Mesothelial cell of epicardium (in vitro differentiated cells): ENCODE measurements at regions not wholly inside any gene's neighbourhood (a gene's known extent, or its start where the extent isn't known, plus 50 kb on each side); places are given as distances from the start of the nearest gene placed in this dataset.

Source experiments
- DNase-seq, 2 experiments: peaks; one replicate each; pipeline ENCODE4 v3.0.0; 2021; ENCODE audit warnings: low spot score in 2 of 2; ENCODE audit not compliant: unreplicated experiment in 2 of 2
- H3K27ac Mint-ChIP-seq: 2 replicates; pipeline ENCODE4 v1.8.0; 2021; ENCODE audit warnings: mixed read lengths
- H3K27me3 Mint-ChIP-seq: 2 replicates; pipeline ENCODE4 v1.8.0; 2021; ENCODE audit warnings: low read depth, mixed read lengths
- H3K36me3 Mint-ChIP-seq: 2 replicates; pipeline ENCODE4 v1.8.0; 2021; ENCODE audit warnings: mixed read lengths
- H3K4me1 Mint-ChIP-seq: 2 replicates; pipeline ENCODE4 v1.8.0; 2021; ENCODE audit warnings: mixed read lengths
- H3K4me3 Mint-ChIP-seq: 2 replicates; pipeline ENCODE4 v1.8.0; 2021; ENCODE audit warnings: mild to moderate bottlenecking, moderate library complexity, mixed read lengths
- H3K9me3 Mint-ChIP-seq: 2 replicates; pipeline ENCODE4 v1.8.0; 2021; ENCODE audit warnings: mixed read lengths
- CTCF ChIP-seq: fragments of 200-600 bp; sonication (generic); IDR thresholded peaks from one replicate; pipeline ENCODE4 v1.5.0; 2021; ENCODE audit warnings: antibody characterized with exemption; ENCODE audit not compliant: unreplicated experiment

DNA sequence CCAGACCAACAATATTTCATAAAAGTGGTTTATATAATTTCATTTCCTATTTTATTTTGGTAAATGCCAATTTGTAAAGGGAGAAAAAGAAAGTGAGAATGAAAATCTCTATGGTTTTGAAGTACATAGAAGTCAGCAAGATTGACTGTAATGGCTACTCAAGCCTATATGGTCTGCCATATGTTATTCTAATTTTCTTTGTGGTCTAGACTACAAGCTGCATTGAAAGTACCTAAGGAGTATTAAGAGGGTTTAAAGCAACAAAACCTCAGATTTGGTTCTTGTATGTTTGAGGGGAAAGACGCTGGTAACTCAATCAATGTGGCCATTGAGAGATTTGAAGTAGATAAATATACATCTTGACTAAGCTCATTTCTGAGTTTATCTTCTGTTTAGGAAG, 193.5 kb upstream of the EYA4 start:
- Mint-ChIP-seq H3K36me3 (no peaks in the 10 kb centered on the region), H3K27me3 (peaks cover 3% of the 10 kb centered on the region), H3K4me3 (no peak overlapping the region), H3K4me1 (no peaks in the 10 kb centered on the region), H3K9me3 (peaks cover 7% of the 10 kb centered on the region), H3K27ac (no peak overlapping the region)
- TF ChIP-seq CTCF = no peak
- no peak for DNase-seq

- no peaks in the 10 kb centered on the region for H3K36me3 Mint-ChIP-seq
- H3K4me3 Mint-ChIP-seq = no peak overlapping the region
- no peak for TF ChIP-seq CTCF
- peaks cover 5% of the 10 kb centered on the region for H3K27me3 Mint-ChIP-seq
- peaks cover 7% of the 10 kb centered on the region for H3K9me3 Mint-ChIP-seq
- no peak for DNase-seq
- H3K4me1 Mint-ChIP-seq = peaks cover 10% of the 10 kb centered on the region
- no peak overlapping the region for H3K27ac Mint-ChIP-seq
These were observed 189.9 kb upstream of the EYA4 start for GRCh38 chr6:133051240-133051639.

- H3K4me1 Mint-ChIP-seq = peaks cover 10% of the 10 kb centered on the region
- peaks cover 6% of the 10 kb centered on the region for H3K27me3 Mint-ChIP-seq
- H3K36me3 Mint-ChIP-seq = no peaks in the 10 kb centered on the region
- no peak overlapping the region for H3K27ac Mint-ChIP-seq
- TF ChIP-seq CTCF = no peak
- H3K9me3 Mint-ChIP-seq = peaks cover 7% of the 10 kb centered on the region
- H3K4me3 Mint-ChIP-seq = no peak overlapping the region
- DNase-seq = no peak
These were observed 188.7 kb upstream of the EYA4 start for GRCh38 chr6:133052465-133052864.

DNA sequence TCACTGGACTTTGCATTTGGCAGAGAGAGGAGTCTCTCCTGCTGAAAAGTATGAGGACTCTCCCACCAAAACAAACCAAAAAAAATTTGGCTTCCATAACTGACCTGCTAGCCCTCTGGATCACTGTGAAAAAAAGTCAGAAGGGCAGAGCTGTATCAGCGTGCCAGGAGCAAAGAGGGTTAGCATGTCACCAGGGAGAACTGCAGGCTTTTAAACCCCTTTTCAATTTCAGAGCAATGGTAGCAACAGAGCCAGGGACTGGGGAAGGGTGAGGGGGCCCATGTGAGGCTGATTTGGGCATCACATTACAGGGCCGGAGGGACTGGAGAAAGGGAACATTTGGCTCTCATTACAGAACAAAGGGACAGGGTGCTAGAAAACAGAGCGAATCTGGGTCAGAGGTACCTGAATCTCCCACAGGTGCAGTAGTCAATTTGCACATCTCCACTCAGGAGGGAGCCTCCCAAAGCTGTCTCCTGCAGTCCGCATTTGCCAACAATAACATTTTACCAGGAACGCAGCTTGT, 185.7 kb upstream of the EYA4 start:
- Mint-ChIP-seq H3K27me3 (peaks cover 11% of the 10 kb centered on the region), H3K27ac (no peak overlapping the region), H3K4me1 (peaks cover 10% of the 10 kb centered on the region), H3K9me3 (peaks cover 3% of the 10 kb centered on the region), H3K36me3 (no peaks in the 10 kb centered on the region), H3K4me3 (no peak overlapping the region)
- no peak for TF ChIP-seq CTCF
- no peak for DNase-seq

GRCh38 chr6:133057352-133057751, 183.8 kb upstream of the EYA4 start:
- H3K9me3 Mint-ChIP-seq = no peaks in the 10 kb centered on the region
- H3K36me3 Mint-ChIP-seq = no peaks in the 10 kb centered on the region
- H3K27me3 Mint-ChIP-seq = peaks cover 10% of the 10 kb centered on the region
- no peak for DNase-seq
- H3K27ac Mint-ChIP-seq = no peak overlapping the region
- H3K4me3 Mint-ChIP-seq = no peak overlapping the region
- peaks cover 10% of the 10 kb centered on the region for H3K4me1 Mint-ChIP-seq
- TF ChIP-seq CTCF = no peak

DNA sequence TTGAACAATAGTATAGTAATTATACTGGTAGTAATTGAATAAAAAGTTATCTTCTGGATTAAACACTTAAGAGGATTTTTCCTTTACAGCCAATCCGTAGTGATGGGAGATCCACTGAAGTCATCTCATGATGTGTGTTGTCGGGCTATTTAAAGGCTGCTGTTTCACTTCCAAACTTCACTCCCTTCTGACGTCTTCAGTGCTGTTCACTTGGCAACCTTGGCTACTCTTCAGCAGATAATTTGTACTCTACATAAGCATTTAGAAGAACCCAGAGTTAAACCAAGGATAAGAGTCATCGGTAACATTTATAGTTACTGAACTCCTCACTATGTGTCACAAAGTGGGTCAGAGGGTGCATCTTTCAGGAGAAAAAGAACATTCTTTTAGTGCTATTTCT, 179.1 kb upstream of the EYA4 start:
- no peaks in the 10 kb centered on the region for H3K4me1 Mint-ChIP-seq
- no peak overlapping the region for H3K4me3 Mint-ChIP-seq
- peaks cover 17% of the 10 kb centered on the region for H3K27me3 Mint-ChIP-seq
- TF ChIP-seq CTCF = no peak
- no peak overlapping the region for H3K27ac Mint-ChIP-seq
- no peaks in the 10 kb centered on the region for H3K9me3 Mint-ChIP-seq
- no peaks in the 10 kb centered on the region for H3K36me3 Mint-ChIP-seq
- DNase-seq = no peak
